ENCODE measurements at regions not wholly inside any gene's neighbourhood (a gene's known extent, or its start where the extent isn't known, plus 50 kb on each side); places are given as distances from the start of the nearest gene placed in this dataset.

- no peak for DNase-seq (ENCODE audit: low read depth in 2 of 2)
These were observed 333.9 kb upstream of the KIRREL3 start for GRCh38 chr11:127334466-127334865.

DNA sequence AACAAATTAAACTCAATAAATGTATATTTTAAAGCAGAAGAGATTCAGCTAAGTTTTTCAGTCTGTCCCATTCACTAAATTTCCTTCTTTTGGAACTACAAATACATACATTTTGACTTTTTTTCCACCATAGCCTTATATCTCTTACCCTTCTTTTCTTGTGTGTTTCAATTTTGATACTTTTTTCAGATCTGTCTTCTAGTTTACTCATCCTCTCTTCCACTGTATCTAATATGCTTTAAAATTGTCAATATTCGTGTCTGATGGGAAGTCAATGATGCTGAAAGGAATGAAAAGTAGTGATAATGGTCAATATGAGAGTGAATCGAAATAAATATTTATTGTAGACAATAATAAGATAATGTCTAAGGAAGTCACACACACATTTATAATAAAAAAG lies 332.3 kb upstream of the KIRREL3 start:
- DNase-seq (ENCODE audit: low read depth in 2 of 2), result no peak

DNA sequence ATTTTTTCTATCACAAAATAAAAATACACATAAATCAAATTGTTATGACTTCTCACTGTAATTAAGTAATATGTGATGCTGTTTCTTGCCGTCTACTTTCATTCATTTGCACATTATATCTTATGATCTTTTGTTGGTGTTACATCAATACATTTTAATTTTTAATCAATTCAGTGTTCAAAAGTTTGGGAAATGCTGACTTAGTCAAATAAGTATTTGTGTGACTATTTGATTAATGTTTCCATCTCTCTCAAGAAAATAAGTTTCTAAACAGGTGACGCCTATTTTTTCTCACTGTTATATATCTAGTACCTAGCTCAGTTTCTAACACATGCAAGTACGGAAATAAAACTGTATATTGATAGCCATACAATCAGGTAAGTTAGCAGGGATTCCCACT lies 329.5 kb upstream of the KIRREL3 start:
- no peak for DNase-seq (ENCODE audit: low read depth in 2 of 2)

DNA sequence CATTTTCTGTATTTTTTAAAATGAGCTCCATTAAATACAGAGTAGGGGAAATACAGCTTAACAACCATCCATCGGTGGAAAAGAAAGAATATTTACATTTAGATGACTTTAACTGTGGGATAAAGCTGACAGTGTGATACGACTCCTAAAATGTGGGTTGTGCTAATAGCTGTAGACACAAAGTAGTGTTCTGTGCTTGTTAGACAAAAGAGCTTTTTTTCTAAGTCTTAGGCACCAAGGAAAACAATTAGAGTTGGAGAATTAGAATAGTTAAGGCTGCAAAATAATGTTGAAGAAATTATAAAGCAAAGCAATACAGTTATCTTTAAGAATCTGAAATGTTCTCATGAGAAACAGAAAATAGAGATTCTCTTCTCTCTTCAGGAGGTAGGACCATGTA lies 307.7 kb upstream of the KIRREL3 start:
- DNase-seq (ENCODE audit: low read depth in 2 of 2), result no peak

DNA sequence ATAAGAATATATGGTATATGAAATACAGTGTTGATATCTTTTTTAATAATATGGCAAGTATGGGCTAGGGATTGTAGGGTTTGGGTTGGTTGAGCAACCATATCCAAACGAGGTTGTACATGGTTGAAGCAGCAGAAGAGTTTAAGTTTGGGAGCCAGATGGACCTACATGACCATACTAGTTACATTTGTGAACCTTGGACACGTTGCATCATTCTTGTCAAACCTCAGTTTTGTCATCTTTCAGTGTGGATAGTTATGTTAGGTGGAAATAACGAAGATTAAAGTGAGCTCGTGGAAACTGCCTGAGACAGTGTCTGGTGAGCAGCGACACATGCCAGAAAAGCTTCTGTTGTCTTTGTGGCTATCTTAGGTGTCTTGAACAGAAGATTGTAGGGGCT lies 307.1 kb upstream of the KIRREL3 start:
- no peak for DNase-seq (ENCODE audit: low read depth in 2 of 2)

GRCh38 chr11:127304634-127305033 lies 304.1 kb upstream of the KIRREL3 start:
- DNase-seq (ENCODE audit: low read depth in 2 of 2), result no peak

DNA sequence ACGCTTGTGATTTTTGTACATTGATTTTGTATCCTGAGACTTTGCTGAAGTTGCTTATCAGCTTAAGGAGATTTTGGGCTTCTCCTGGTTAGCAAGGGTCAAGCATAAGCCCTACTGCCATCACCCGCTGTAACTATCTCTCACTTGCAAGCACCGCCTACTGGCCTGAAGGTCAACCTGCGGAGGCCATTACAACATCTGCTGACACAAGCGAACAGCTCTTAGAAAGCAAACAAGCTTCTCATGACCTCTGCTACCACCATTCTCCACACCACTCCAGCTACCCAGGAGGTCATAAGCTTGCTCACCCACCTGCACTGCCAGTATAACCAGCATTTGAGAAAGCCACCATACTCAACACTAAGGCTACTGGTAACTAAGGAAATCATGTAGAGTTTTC lies 288.4 kb upstream of the KIRREL3 start:
- no peak for DNase-seq (ENCODE audit: low read depth in 2 of 2)

DNA sequence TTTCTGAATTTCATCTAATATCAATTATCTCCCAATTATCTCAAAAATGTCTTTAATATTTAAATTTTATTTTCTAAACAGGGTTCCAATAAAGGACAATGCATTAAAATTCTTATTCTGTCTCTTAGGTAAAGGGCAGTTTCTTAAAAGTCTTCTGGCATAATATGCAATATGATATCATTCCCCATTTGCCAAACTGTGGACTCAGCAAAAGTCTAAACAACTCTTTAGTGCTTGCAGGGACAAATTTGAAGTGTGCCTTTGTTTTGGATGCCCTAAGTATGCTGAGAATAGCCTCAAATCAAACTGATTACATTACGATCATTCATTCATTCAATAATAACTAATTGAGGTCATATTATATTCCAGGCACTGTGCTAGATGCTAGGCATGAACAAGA lies 281.0 kb upstream of the KIRREL3 start:
- DNase-seq (ENCODE audit: low read depth in 2 of 2), result no peak

DNA sequence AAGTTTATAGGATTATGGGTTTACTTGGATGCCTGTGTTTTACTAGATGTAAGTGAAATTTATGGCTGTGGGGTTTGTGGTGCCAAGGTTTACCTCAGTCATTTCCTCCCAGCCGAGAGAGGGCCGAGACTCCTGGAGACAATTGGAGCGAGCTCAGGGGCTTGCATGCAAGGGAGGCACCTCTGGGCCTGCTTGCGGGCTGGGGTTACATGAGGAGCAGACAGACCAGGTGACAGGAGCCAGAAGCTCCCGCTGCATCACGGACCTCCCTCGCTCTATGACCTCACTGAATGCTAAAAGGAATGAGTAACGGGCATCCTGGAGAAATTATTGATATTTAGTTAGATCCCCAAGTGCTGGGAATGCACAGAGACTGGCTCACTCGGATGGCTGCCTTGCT lies 275.2 kb upstream of the KIRREL3 start:
- no peak for DNase-seq (ENCODE audit: low read depth in 2 of 2)

DNA sequence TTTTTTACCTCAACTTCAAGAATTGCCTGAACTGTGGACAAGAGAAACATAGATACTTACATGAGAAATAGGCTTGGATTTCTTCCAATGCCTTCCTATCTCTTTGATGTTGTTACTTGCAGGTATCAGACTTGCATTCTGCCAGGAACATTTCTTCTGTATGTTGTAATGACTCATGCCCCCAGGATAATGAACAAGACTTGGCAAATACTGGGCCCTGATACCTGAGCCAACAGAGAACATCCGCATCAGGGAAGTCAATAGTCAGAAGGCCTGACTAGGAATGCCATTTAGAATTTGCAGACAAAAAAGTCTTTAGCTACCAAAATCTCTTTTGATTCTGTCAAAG lies 273.7 kb upstream of the KIRREL3 start:
- no peak for DNase-seq (ENCODE audit: low read depth in 2 of 2)

DNA sequence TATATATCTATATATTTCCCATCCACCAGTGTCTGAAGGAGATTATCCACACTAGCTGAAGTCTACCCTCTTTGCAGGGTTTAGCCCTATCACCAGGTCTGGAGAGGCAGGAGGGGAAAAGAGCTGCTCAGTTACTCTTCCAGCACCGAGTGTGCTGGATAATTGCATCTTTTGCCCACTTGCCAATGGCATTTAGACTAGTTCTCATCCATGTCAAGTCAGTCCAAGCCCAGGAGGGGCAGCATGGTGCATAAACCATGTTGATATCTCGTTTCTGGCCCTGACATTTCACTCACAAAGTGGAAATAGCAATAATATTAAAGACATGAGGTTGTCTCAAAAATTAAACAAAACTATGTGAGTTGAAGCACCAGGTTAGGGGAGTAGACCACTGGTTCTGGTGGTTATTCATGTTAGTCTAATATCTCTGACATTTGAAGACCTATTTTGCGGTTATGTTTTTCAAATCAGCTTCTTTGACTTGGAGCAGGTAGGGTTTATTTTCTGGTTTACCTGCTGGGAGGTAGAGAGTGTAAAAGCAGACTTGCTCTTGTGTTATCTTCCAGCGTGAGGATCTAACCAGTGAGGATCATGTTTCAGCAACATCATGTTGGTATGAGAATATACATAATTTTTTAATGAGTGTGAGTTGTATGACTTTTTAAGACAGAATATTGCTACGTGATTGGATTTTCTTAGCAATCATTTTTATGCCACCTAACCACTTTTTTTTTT lies 273.2 kb upstream of the KIRREL3 start:
- DNase-seq (ENCODE audit: low read depth in 2 of 2), result no peak

DNA sequence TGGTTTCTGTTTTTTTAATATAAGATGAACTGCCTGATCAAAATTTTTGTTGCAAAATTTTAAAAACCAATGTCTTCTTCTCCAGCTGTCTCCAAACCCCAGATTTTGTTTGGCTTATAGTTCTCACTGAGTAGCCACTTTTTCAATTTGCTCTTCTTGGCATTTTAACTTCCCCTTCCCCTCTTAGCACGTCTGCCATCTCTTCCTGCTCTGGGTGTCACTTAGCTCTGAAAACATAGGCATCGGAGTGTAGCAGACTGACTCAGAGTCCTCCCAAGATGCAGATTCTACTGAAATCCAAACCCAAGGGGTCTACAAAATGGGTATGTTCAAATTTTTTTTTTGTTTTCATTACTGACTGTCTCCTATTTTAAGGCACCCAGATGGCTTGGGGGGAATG lies 270.3 kb upstream of the KIRREL3 start:
- DNase-seq (ENCODE audit: low read depth in 2 of 2), result no peak

- no peak for DNase-seq (ENCODE audit: low read depth in 2 of 2)
These were observed 269.3 kb upstream of the KIRREL3 start for GRCh38 chr11:127269911-127270310.

DNA sequence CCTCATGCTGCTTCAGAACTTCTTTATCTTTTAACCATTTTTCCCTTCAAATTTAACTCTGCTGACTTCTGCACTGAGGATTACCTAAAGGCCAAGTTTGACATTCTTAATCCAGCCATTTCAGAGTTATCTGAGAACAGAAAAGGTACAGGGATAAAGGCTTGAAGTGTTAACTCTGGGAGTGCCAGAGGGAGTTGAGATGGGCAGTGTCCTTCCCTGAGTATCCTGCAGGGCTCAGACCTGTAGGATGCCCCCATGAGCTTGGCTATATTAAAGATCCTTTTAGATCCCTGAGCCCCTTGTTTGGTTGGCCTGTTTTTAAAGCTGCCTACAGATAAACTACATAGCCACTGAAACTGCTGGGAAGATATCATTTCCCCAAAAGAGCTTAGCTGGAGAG lies 268.4 kb upstream of the KIRREL3 start:
- DNase-seq (ENCODE audit: low read depth in 2 of 2), result no peak

DNA sequence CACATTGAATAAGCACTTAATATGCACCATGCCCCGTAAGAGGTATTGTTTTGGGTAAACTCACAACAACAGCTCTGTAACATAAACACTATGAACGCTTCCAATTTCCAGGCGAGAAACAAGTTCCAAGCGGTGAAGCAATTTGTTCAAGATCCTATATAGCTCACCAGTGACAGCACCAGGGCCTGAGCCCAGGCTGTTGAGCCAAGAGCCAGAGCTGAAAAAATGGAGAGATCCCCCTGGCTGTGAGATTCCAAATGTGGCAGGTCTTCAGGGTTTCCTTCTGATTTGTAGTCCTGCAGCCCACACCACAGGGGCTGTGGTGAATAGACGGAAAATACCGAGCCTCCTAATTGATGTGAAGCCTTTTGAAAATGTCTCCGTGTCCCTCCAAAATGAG lies 268.0 kb upstream of the KIRREL3 start:
- DNase-seq (ENCODE audit: low read depth in 2 of 2), result no peak

GRCh38 chr11:127259102-127259501 lies 258.5 kb upstream of the KIRREL3 start:
- no peak for DNase-seq (ENCODE audit: low read depth in 2 of 2)

DNA sequence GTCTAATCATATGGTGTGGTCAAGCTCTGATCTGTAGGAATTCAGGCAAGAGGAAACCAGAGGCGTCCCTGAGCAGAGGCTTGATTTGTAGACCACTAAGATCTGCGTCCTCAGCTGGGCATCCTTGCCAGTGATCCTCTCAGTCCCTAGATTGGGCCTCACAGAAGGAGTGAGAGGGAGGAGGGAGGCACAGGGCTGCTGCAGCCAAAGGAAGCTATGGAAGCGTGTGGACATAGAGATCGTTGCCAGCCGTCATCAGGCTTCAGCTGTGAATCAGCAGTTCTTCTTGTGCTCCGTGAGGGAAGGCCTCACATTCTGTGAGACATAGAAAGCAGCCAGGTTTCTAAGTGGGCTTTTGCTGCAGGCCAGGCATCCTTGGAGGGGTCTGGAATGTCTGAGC lies 254.6 kb upstream of the KIRREL3 start:
- DNase-seq (ENCODE audit: low read depth in 2 of 2), result no peak

- DNase-seq (ENCODE audit: low read depth in 2 of 2), result no peak
These were observed 251.8 kb upstream of the KIRREL3 start for GRCh38 chr11:127252321-127252720.

DNA sequence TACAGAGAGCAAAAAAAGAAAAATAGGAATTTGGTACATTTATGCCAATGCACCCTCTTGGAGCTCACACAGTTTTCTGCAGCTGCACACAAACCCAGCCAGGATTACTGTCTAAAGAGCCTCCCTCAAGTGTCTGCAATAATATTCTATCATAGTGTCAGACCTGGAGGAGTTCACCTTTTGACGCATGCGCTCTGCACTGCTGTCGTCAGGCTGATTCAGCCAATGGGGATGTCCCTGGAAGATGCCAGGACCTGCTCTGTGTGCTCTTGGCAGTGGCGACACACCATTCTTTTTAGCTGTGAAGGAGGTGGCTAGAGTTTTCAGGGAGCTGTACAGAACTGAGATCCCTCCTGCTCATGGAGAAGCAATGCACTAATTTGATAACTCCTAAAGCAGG lies 249.0 kb upstream of the KIRREL3 start:
- no peak for DNase-seq (ENCODE audit: low read depth in 2 of 2)

- DNase-seq (ENCODE audit: low read depth in 2 of 2), result no peak
These were observed 247.9 kb upstream of the KIRREL3 start for GRCh38 chr11:127248476-127248875.

GRCh38 chr11:127247261-127247851 lies 246.8 kb upstream of the KIRREL3 start:
- DNase-seq (ENCODE audit: low read depth in 2 of 2), result no peak

- no peak for DNase-seq (ENCODE audit: low read depth in 2 of 2)
These were observed 242.1 kb upstream of the KIRREL3 start for GRCh38 chr11:127242676-127243075.

GRCh38 chr11:127238321-127238720 lies 237.8 kb upstream of the KIRREL3 start:
- no peak for DNase-seq (ENCODE audit: low read depth in 2 of 2)

DNA sequence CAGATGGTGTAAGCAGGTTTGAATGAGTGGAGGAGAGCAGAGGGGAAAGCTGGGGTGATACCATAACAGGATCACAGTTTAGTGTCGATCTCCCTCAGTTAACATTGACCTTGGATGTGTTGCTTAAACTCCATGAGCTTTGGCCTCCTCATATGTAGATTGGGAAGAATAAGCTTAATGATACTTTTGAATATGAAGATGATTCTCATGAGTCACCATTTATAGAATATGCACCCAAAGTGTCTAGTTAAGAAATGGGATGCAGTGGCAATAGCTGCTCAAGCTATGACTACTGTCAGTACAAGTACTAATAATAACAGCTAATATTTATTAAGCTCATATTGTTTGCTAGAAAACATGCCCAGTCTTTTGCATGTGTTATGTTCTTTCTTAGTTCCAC lies 236.2 kb upstream of the KIRREL3 start:
- DNase-seq (ENCODE audit: low read depth in 2 of 2), result no peak
